GM23338 (cell line): ENCODE measurements at regions not wholly inside any gene's neighbourhood (a gene's known extent, or its start where the extent isn't known, plus 50 kb on each side); places are given as distances from the start of the nearest gene placed in this dataset.

Experiments used
- ATAC-seq: fragments of 200-7000 bp; cut with Tn5 transposase; 3 replicates; pipeline ENCODE4 v1.9.1; 2020
- DNase-seq: peaks from one replicate; pipeline ENCODE4 v3.0.0-alpha.2; 2015; ENCODE audit warnings: low spot score
- H2AFZ ChIP-seq: fragments of 200-600 bp; sonication (generic); 2 replicates; pipeline ENCODE4 v1.8.0; 2016; ENCODE audit warnings: antibody characterized with exemption, mild to moderate bottlenecking, moderate library complexity
- H3F3A ChIP-seq: fragments of 200-600 bp; sonication (generic); replicated peaks from 2 replicates; pipeline ENCODE4 v1.8.0; 2017; ENCODE audit warnings: antibody characterized with exemption, mixed run types, low read depth
- H3K27ac ChIP-seq: fragments of 200-600 bp; sonication (generic); 2 replicates; pipeline ENCODE4 v1.6.1; 2016; ENCODE audit warnings: low read depth
- H3K27me3 ChIP-seq: fragments of 200-600 bp; sonication (generic); 2 replicates; pipeline ENCODE4 v1.8.0; 2016; ENCODE audit warnings: mild to moderate bottlenecking, mixed run types, moderate library complexity; ENCODE audit not compliant: insufficient read depth
- H3K36me3 ChIP-seq: fragments of 200-600 bp; sonication (generic); 2 replicates; pipeline ENCODE4 v1.8.0; 2016; ENCODE audit warnings: mild to moderate bottlenecking; ENCODE audit not compliant: insufficient read depth
- H3K4me1 ChIP-seq: fragments of 200-600 bp; sonication (generic); 2 replicates; pipeline ENCODE4 v1.8.0; 2016; ENCODE audit warnings: mild to moderate bottlenecking, moderate library complexity; ENCODE audit not compliant: insufficient read depth
- H3K4me2 ChIP-seq: fragments of 200-600 bp; sonication (generic); 2 replicates; pipeline ENCODE4 v1.7.1; 2017; ENCODE audit warnings: mixed run types
- H3K4me3 ChIP-seq: fragments of 200-600 bp; sonication (generic); 2 replicates; pipeline ENCODE4 v1.6.1; 2016; ENCODE audit warnings: mixed run types
- H3K79me2 ChIP-seq: fragments of 200-600 bp; sonication (generic); replicated peaks from 2 replicates; pipeline ENCODE4 v1.8.0; 2017; ENCODE audit warnings: mild to moderate bottlenecking; ENCODE audit not compliant: insufficient read depth
- H3K9me2 ChIP-seq: fragments of 200-600 bp; sonication (generic); 2 replicates; pipeline ENCODE4 v1.8.0; 2017; ENCODE audit not compliant: insufficient read depth
- H4K20me1 ChIP-seq: fragments of 200-600 bp; sonication (generic); replicated peaks from 2 replicates; pipeline ENCODE4 v1.8.0; 2017; ENCODE audit warnings: mild to moderate bottlenecking; ENCODE audit not compliant: insufficient read depth
- H3K27ac Mint-ChIP-seq: 2 replicates; pipeline ENCODE4 v1.8.0; 2020; ENCODE audit warnings: inconsistent platforms, mild to moderate bottlenecking, moderate library complexity, mixed read lengths
- H3K27me3 Mint-ChIP-seq: 3 replicates; pipeline ENCODE4 v1.8.0; 2022; ENCODE audit warnings: low read depth, mild to moderate bottlenecking, moderate library complexity, mixed read lengths, inconsistent platforms; ENCODE audit not compliant: insufficient read depth, poor library complexity
- H3K36me3 Mint-ChIP-seq: 3 replicates; pipeline ENCODE4 v1.8.0; 2021; ENCODE audit warnings: low read depth, mild to moderate bottlenecking, inconsistent platforms, moderate library complexity, mixed read lengths
- H3K4me1 Mint-ChIP-seq: 3 replicates; pipeline ENCODE4 v1.8.0; 2020; ENCODE audit warnings: mild to moderate bottlenecking, inconsistent platforms, mixed read lengths
- H3K4me3 Mint-ChIP-seq: 3 replicates; pipeline ENCODE4 v1.8.0; 2021; ENCODE audit warnings: moderate library complexity, mild to moderate bottlenecking, inconsistent platforms, mixed read lengths
- H3K9me3 Mint-ChIP-seq: 3 replicates; pipeline ENCODE4 v1.8.0; 2020; ENCODE audit warnings: moderate library complexity, mild to moderate bottlenecking, inconsistent platforms, mixed read lengths
- CREB1 ChIP-seq: fragments of 250-450 bp; sonication (Bioruptor Pico); IDR thresholded peaks from 2 replicates; pipeline ENCODE4 v1.5.0; 2020; ENCODE audit warnings: low read depth, mild to moderate bottlenecking, moderate library complexity
- EZH2 ChIP-seq: fragments of 200-600 bp; sonication (generic); IDR thresholded peaks from one replicate; pipeline ENCODE4 v1.8.0; 2017; ENCODE audit warnings: antibody characterized with exemption, mild to moderate bottlenecking, low read depth; ENCODE audit not compliant: unreplicated experiment
- EZH2phosphoT487 ChIP-seq: fragments of 200-600 bp; sonication (generic); IDR thresholded peaks from one replicate; pipeline ENCODE4 v1.8.1; 2018; ENCODE audit warnings: antibody characterized with exemption; ENCODE audit not compliant: unreplicated experiment
- JUNB ChIP-seq: IDR thresholded peaks from one replicate; pipeline ENCODE4 v1.6.1; 2016; ENCODE audit warnings: antibody characterized with exemption; ENCODE audit not compliant: unreplicated experiment
- NANOG ChIP-seq: IDR thresholded peaks from 2 replicates; pipeline ENCODE4 v1.6.1; 2016; ENCODE audit warnings: antibody characterized with exemption, borderline replicate concordance
- POLR2AphosphoS5 ChIP-seq: IDR thresholded peaks from 2 replicates; pipeline ENCODE4 v1.6.1; 2016; ENCODE audit warnings: antibody characterized with exemption, low read depth
- STAT1 ChIP-seq: IDR thresholded peaks from one replicate; pipeline ENCODE4 v1.6.1; 2016; ENCODE audit warnings: antibody characterized with exemption; ENCODE audit not compliant: unreplicated experiment
- ZNF114 ChIP-seq: fragments of 250-450 bp; sonication (Bioruptor Pico); IDR thresholded peaks from 2 replicates; pipeline ENCODE4 v1.5.0; 2020; ENCODE audit warnings: mild to moderate bottlenecking, moderate library complexity
- TF ChIP-seq, protein P1 (sequence below): fragments of 250-450 bp; sonication (Bioruptor Pico); IDR thresholded peaks from 2 replicates; pipeline ENCODE4 v1.5.0; 2020; ENCODE audit warnings: mild to moderate bottlenecking, moderate library complexity

DNA sequence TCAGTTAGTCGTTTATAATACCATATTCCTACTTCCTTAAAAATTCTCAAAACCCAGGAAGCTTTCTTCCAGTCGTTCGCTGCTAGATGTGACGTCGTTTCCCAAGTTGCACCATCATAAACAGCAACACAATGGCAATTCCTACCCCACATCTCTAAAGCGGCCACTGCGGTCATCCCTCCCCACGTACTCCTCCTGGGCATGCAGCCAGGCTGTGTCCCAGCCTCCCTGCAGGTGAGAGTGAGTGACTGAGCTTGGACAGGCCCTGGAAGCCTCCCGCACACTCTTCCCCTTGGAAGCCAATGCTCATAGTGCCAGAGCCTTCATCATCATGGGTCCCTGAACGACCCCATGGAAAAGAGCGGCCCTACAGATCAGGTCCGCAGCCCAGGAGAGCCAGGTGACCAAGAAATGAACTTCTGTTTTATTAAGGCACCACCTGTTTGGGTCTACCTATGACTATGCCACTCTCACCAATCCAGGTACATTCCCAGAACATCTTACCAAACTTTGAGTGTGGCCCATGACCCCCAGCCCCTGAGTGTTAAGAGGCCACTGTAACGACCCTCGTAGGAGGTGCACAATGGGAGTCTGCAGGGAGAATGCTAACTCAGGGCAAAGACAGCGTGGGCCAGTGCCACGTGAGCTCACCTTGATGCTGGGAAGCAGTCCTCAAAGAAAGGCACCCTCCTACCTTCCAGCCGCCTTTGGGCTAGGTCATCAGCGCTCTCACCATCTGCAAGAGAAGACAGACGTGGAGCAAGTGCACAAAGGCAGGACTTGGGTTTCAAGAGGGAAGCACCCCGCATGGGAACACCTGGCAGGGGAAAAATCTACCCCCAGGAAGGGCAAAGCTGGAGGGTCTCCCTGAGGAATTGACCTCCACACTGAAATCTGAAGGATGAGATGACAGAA lies 74.7 kb upstream of the RAB6C start (continued):
- TF ChIP-seq, protein P1, sequence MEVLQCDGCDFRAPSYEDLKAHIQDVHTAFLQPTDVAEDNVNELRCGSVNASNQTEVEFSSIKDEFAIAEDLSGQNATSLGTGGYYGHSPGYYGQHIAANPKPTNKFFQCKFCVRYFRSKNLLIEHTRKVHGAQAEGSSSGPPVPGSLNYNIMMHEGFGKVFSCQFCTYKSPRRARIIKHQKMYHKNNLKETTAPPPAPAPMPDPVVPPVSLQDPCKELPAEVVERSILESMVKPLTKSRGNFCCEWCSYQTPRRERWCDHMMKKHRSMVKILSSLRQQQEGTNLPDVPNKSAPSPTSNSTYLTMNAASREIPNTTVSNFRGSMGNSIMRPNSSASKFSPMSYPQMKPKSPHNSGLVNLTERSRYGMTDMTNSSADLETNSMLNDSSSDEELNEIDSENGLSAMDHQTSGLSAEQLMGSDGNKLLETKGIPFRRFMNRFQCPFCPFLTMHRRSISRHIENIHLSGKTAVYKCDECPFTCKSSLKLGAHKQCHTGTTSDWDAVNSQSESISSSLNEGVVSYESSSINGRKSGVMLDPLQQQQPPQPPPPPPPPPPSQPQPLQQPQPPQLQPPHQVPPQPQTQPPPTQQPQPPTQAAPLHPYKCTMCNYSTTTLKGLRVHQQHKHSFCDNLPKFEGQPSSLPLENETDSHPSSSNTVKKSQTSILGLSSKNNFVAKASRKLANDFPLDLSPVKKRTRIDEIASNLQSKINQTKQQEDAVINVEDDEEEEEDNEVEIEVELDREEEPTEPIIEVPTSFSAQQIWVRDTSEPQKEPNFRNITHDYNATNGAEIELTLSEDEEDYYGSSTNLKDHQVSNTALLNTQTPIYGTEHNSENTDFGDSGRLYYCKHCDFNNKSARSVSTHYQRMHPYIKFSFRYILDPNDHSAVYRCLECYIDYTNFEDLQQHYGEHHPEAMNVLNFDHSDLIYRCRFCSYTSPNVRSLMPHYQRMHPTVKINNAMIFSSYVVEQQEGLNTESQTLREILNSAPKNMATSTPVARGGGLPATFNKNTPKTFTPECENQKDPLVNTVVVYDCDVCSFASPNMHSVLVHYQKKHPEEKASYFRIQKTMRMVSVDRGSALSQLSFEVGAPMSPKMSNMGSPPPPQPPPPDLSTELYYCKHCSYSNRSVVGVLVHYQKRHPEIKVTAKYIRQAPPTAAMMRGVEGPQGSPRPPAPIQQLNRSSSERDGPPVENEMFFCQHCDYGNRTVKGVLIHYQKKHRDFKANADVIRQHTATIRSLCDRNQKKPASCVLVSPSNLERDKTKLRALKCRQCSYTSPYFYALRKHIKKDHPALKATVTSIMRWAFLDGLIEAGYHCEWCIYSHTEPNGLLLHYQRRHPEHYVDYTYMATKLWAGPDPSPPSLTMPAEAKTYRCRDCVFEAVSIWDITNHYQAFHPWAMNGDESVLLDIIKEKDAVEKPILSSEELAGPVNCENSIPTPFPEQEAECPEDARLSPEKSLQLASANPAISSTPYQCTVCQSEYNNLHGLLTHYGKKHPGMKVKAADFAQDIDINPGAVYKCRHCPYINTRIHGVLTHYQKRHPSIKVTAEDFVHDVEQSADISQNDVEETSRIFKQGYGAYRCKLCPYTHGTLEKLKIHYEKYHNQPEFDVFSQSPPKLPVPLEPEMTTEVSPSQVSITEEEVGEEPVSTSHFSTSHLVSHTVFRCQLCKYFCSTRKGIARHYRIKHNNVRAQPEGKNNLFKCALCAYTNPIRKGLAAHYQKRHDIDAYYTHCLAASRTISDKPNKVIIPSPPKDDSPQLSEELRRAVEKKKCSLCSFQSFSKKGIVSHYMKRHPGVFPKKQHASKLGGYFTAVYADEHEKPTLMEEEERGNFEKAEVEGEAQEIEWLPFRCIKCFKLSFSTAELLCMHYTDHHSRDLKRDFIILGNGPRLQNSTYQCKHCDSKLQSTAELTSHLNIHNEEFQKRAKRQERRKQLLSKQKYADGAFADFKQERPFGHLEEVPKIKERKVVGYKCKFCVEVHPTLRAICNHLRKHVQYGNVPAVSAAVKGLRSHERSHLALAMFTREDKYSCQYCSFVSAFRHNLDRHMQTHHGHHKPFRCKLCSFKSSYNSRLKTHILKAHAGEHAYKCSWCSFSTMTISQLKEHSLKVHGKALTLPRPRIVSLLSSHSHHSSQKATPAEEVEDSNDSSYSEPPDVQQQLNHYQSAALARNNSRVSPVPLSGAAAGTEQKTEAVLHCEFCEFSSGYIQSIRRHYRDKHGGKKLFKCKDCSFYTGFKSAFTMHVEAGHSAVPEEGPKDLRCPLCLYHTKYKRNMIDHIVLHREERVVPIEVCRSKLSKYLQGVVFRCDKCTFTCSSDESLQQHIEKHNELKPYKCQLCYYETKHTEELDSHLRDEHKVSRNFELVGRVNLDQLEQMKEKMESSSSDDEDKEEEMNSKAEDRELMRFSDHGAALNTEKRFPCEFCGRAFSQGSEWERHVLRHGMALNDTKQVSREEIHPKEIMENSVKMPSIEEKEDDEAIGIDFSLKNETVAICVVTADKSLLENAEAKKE (CRISPR knock-in tag), result no peak
- TF ChIP-seq JUNB, result no peak

DNA sequence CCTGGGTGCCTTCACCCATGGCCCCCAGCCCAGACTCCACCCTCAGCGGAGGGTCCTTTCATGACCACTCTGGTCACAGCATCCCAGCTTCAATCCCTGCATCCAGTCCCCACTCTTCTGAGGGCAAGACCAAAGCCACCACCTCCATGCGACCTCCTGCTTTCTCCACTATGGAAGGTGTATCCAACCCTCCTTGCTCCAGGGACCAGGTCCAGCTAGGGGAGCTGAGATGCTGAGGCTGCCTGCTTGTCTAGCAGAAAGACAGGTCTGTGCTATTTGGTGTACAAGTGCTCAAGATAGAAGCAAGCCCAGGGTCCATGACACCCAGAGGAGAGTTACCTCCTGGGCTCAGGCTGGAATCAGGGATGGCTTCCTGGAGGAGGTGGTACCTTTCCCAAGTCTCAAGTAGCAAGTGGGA lies 73.8 kb upstream of the RAB6C start:
- DNase-seq, result no peak
- H3K79me2 ChIP-seq, result no peaks in the 10 kb centered on the region
- no peak overlapping the region for H2AFZ ChIP-seq
- Mint-ChIP-seq H3K27me3 (peaks cover 5% of the 10 kb centered on the region), H3K4me1 (peaks cover 9% of the 10 kb centered on the region; the same call in 2 of the 3 replicates), H3K9me3 (peaks cover 3% of the 10 kb centered on the region; the same call in 2 of the 3 replicates), H3K27ac (no peak overlapping the region), H3K4me3 (no peak overlapping the region), H3K36me3 (no peaks in the 10 kb centered on the region)
- H3K9me2 ChIP-seq, result no peaks in the 10 kb centered on the region
- H3K4me3 ChIP-seq, result no peak overlapping the region
- no peaks in the 10 kb centered on the region for H4K20me1 ChIP-seq
- H3K27ac ChIP-seq, result no peak overlapping the region
- H3K36me3 ChIP-seq, result no peaks in the 10 kb centered on the region
- no peak for ATAC-seq
- H3K27me3 ChIP-seq, result no peaks in the 10 kb centered on the region
- H3K4me2 ChIP-seq, result no peak overlapping the region
- H3K4me1 ChIP-seq, result no peaks in the 10 kb centered on the region
- H3F3A ChIP-seq, result no peaks in the 10 kb centered on the region
- TF ChIP-seq STAT1 (no peak), POLR2AphosphoS5 (no peak), JUNB (no peak), EZH2 (no peak), ZNF114 (CRISPR knock-in tag) (no peak), CREB1 (CRISPR knock-in tag) (no peak), EZH2phosphoT487 (no peak), NANOG (no peak)
- TF ChIP-seq, protein P1 (CRISPR knock-in tag), result no peak
